ENCODE measurements at regions not wholly inside any gene's neighbourhood (a gene's known extent, or its start where the extent isn't known, plus 50 kb on each side); places are given as distances from the start of the nearest gene placed in this dataset.

DNA sequence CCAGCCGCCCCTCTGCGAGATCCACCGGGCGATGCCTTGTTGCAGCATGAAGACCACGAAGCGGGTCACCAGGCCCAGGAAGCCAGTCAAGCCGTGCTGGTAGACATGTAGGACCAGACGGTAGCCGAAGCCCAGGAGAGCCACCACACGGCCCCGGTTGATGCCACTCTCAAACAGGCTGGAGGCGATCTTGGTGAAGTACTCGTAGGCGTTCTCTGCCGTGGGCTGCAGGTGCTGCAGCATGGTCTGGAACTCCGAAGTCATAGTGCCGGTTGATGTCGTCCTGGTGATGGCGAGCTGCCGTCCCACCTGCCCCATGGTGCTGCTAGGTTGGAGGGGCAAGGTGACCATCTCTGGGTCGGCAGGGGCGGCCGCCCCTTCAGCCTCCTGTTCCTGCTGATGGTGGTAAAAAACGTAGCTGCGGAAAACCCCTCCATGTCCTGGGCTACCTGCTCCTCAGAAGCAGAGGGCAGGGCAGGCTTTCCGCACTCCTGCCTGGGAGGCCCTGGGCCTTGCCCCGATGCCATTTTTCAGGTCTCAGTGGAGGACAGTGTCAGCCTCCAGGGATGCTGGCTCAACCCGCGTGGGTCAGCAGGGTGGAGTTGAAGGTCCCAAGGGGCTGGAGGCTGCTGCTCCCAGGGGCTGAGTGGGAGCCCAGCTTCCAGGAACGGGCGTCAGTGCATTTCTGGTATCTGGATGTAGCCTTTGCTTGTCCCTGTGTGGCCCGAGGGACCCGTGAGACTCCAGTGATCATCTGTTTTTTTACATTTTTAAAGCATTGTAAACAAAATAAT, 98.7 kb downstream of the ADAMTS15 start:
- H3K9me3 Mint-ChIP-seq (ENCODE audit: unreplicated experiment): no peaks in the 10 kb centered on the region
- H3K4me3 Mint-ChIP-seq (ENCODE audit: unreplicated experiment): no peak overlapping the region
- H3K4me1 Mint-ChIP-seq (ENCODE audit: unreplicated experiment): no peaks in the 10 kb centered on the region
- TF ChIP-seq, protein P1, sequence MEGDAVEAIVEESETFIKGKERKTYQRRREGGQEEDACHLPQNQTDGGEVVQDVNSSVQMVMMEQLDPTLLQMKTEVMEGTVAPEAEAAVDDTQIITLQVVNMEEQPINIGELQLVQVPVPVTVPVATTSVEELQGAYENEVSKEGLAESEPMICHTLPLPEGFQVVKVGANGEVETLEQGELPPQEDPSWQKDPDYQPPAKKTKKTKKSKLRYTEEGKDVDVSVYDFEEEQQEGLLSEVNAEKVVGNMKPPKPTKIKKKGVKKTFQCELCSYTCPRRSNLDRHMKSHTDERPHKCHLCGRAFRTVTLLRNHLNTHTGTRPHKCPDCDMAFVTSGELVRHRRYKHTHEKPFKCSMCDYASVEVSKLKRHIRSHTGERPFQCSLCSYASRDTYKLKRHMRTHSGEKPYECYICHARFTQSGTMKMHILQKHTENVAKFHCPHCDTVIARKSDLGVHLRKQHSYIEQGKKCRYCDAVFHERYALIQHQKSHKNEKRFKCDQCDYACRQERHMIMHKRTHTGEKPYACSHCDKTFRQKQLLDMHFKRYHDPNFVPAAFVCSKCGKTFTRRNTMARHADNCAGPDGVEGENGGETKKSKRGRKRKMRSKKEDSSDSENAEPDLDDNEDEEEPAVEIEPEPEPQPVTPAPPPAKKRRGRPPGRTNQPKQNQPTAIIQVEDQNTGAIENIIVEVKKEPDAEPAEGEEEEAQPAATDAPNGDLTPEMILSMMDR (IDR thresholded peaks at IDR 0.05; ENCODE audit: unreplicated experiment): no peak
- no peak for DNase-seq (ENCODE audit: low spot score)
- no peak overlapping the region for H3K27ac Mint-ChIP-seq (ENCODE audit: unreplicated experiment)
- H3K36me3 Mint-ChIP-seq (ENCODE audit: low read depth, unreplicated experiment): no peaks in the 10 kb centered on the region
- no peaks in the 10 kb centered on the region for H3K27me3 Mint-ChIP-seq (ENCODE audit: unreplicated experiment)

DNA sequence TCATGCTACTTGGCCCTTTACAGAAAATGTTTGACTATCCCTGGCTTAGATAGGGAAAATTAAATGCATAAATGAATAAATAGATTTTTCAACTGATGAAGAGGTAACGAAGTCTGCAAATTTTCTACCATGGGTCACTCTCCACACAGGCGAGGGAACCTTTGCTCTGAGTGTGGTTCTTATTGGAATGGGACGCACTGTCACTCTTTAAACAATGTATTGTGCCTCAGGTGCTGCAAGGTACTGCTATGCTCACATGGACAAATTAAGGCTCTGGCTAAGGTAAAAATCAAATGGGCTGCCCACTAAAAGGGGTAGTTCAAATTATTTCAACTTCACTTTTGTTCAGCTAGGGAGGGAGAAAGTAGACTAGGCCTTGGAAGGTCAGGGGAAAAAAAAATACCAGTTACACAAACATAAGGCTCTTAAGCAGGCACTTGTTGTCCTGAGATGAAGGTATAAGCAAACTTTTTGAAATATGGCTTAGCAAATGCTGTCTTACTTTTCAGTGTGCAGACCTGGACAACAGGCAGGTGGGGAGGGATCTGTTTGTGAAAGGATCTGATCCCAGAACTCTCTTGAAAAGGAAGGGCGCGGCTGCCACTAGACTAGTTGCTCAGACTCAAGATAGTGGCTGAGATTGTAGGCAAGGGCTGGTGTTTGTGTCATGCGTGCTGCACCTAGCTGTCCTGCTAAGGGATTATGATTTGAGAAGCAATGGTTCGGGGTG, 99.5 kb downstream of the ADAMTS15 start:
- Mint-ChIP-seq H3K9me3 (ENCODE audit: unreplicated experiment) (no peaks in the 10 kb centered on the region), H3K27me3 (ENCODE audit: unreplicated experiment) (no peaks in the 10 kb centered on the region), H3K4me1 (ENCODE audit: unreplicated experiment) (no peaks in the 10 kb centered on the region), H3K36me3 (ENCODE audit: low read depth, unreplicated experiment) (no peaks in the 10 kb centered on the region), H3K4me3 (ENCODE audit: unreplicated experiment) (no peak overlapping the region), H3K27ac (ENCODE audit: unreplicated experiment) (no peak overlapping the region)
- no peak for DNase-seq (ENCODE audit: low spot score)
- TF ChIP-seq, protein P1 (IDR thresholded peaks at IDR 0.05; ENCODE audit: unreplicated experiment): no peak

DNA sequence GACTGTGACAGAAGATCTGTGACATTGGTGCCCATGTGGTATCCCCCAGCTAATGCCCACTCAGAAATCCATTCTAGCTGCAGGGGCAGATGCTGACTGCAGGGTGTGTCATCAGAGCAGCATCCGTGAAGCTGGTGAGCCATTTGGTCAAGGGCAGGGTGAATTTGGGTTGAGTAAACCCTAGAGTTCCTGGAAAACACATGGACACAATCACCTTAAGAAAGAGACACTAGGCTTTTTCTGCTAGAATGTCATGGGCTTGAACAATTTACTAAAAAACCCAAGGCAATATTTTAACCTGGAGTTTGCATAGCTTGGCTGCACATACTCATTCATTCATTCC, 100.0 kb downstream of the ADAMTS15 start:
- no peak overlapping the region for H3K4me3 Mint-ChIP-seq (ENCODE audit: unreplicated experiment)
- H3K36me3 Mint-ChIP-seq (ENCODE audit: low read depth, unreplicated experiment): no peaks in the 10 kb centered on the region
- no peak overlapping the region for H3K27ac Mint-ChIP-seq (ENCODE audit: unreplicated experiment)
- no peaks in the 10 kb centered on the region for H3K9me3 Mint-ChIP-seq (ENCODE audit: unreplicated experiment)
- DNase-seq (ENCODE audit: low spot score): no peak
- H3K27me3 Mint-ChIP-seq (ENCODE audit: unreplicated experiment): no peaks in the 10 kb centered on the region
- no peaks in the 10 kb centered on the region for H3K4me1 Mint-ChIP-seq (ENCODE audit: unreplicated experiment)
- TF ChIP-seq, protein P1 (IDR thresholded peaks at IDR 0.05; ENCODE audit: unreplicated experiment): no peak

DNA sequence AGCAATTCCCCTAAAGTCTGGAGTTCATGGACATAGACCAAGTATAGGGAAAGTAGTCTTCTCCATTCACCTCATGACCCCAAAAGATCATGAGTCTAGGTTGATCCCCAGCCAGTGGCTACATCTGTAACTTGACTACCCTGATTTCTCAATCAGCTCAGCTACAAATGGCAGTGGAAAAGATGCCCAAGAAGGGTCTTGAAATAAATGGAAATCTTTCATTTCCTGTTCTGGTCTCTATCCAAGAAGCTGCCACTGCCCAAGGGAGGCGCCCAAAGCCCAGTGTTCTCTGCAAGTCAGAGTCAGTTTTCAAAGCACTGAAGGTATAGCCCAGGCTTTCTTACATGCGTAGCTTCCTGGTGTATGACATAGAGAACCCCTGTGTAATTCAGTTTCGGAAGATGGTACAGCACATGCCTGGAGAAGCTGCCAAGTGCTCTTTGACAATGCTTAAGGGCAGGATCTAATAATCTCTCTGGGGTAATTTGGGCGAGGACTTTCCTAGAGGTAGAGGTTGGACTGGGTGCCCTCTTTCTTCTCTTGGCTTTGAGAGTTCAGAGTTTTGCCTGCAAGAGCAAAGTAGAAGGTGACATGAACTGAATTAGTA, 101.1 kb downstream of the ADAMTS15 start:
- no peak overlapping the region for H3K27ac Mint-ChIP-seq (ENCODE audit: unreplicated experiment)

More for the DNA sequence above, 101.1 kb downstream of the ADAMTS15 start:
- H3K4me1 Mint-ChIP-seq (ENCODE audit: unreplicated experiment): no peaks in the 10 kb centered on the region
- no peaks in the 10 kb centered on the region for H3K27me3 Mint-ChIP-seq (ENCODE audit: unreplicated experiment)
- no peaks in the 10 kb centered on the region for H3K9me3 Mint-ChIP-seq (ENCODE audit: unreplicated experiment)
- TF ChIP-seq, protein P1 (IDR thresholded peaks at IDR 0.05; ENCODE audit: unreplicated experiment): no peak
- H3K36me3 Mint-ChIP-seq (ENCODE audit: low read depth, unreplicated experiment): no peaks in the 10 kb centered on the region
- no peak overlapping the region for H3K4me3 Mint-ChIP-seq (ENCODE audit: unreplicated experiment)
- DNase-seq (ENCODE audit: low spot score): no peak
